ENCODE measurements at regions not wholly inside any gene's neighbourhood (a gene's known extent, or its start where the extent isn't known, plus 50 kb on each side); places are given as distances from the start of the nearest gene placed in this dataset.

DNA sequence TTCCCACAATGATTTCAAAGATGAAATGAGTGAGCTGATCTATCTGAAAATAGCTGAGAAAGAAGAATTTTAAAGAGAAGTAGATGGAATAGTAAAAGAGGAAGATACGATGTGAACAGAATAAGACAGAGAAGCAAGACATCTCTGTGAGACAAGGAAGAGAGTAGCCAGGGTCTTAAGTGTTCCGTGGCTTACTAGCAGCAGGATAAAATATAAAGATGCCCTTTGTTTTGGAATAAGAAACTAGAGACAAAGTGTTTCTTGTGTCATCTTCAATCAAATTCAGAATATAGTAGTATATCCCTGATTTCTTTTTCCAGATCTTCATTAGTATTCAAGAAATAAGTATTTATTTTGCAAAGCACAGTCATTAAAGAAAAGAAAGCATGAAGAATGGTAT is 281.0 kb upstream of the NECTIN3 start:
- DNase-seq (ENCODE audit: low read depth, low spot score): no peak
- Histone ChIP-seq H3K9ac (ENCODE audit: insufficient read length, low read depth) (no peak overlapping the region), H3K4me3 (ENCODE audit: insufficient read length, low read depth) (no peak overlapping the region), H3K36me3 (ENCODE audit: insufficient read depth, insufficient read length, low read length) (no peaks in the 10 kb centered on the region), H3K4me1 (ENCODE audit: insufficient read depth, insufficient read length) (no peaks in the 10 kb centered on the region), H3K27me3 (ENCODE audit: insufficient read depth, insufficient read length) (no peaks in the 10 kb centered on the region), H3K9me3 (ENCODE audit: insufficient read depth, low read length) (no peaks in the 10 kb centered on the region; the same call in 1 of the 2 replicates)
- TF ChIP-seq SUZ12 (IDR thresholded peaks at IDR 0.05; ENCODE audit: extremely low read depth, insufficient read depth, insufficient read length) (no peak), YY1 (IDR thresholded peaks at IDR 0.05; ENCODE audit: insufficient read depth, insufficient read length) (no peak), ZNF274 (IDR thresholded peaks at IDR 0.05; ENCODE audit: low read depth, low read length) (no peak)

DNA sequence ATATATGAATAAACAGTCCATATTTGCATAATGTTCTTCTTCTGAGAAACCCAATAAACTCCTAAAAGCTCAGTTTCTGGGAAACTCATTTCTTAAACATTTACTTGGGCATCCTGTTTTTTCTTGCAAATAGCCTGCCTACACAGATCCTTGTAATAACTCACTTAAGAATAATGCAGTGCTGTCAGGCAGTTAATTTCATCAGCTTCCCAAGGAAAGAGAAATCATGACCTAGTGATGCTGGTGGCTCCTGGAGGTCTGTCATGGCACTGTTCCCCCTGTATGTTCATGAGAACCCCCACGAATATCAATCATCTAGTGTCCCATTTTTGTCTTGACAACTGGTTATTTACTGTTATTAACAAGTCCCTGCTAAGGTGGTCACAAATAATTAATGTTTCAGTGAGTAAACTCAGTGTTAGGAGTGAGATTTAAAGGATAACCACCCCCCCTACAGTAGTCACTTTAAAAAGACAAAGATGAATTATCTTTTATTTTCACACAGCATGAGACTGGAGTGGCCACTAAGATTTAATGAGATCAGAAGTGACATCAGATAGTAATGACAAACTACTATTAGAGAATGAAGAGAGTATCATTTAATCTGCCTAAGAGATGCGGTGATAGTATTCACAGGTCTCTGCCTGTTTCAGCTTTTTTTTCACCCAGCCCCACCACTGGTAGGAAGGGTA is 279.5 kb upstream of the NECTIN3 start:
- no peak for DNase-seq (ENCODE audit: low read depth, low spot score)
- H3K4me1 ChIP-seq (ENCODE audit: insufficient read depth, insufficient read length): no peaks in the 10 kb centered on the region
- no peak overlapping the region for H3K9ac ChIP-seq (ENCODE audit: insufficient read length, low read depth)
- H3K4me3 ChIP-seq (ENCODE audit: insufficient read length, low read depth): no peak overlapping the region
- TF ChIP-seq YY1 (IDR thresholded peaks at IDR 0.05; ENCODE audit: insufficient read depth, insufficient read length) (no peak), ZNF274 (IDR thresholded peaks at IDR 0.05; ENCODE audit: low read depth, low read length) (no peak), SUZ12 (IDR thresholded peaks at IDR 0.05; ENCODE audit: extremely low read depth, insufficient read depth, insufficient read length) (no peak)
- no peaks in the 10 kb centered on the region for H3K9me3 ChIP-seq (ENCODE audit: insufficient read depth, low read length)
- no peaks in the 10 kb centered on the region for H3K27me3 ChIP-seq (ENCODE audit: insufficient read depth, insufficient read length)
- H3K36me3 ChIP-seq (ENCODE audit: insufficient read depth, insufficient read length, low read length): no peaks in the 10 kb centered on the region

DNA sequence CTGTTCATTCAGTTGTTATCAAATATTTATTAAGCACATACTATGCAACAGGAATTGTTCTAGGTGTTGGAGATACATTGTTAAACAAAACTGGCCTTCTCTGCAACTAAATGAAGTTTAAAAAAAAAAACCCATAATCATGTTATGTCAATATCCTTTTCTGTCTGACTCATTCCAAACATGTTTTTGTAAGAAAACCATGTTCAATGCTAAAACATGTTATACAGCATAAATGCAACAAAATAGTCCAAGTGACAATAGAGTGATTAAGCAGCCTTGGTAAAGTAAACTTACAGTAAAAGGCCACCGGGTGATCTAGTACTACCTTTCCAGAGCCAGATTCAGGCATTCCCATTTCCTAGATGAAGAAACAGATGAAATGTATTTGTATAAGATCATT is 278.0 kb upstream of the NECTIN3 start:
- H3K27me3 ChIP-seq (ENCODE audit: insufficient read depth, insufficient read length): no peaks in the 10 kb centered on the region
- H3K9ac ChIP-seq (ENCODE audit: insufficient read length, low read depth): no peak overlapping the region
- no peak for TF ChIP-seq ZNF274 (IDR thresholded peaks at IDR 0.05; ENCODE audit: low read depth, low read length)
- no peak for TF ChIP-seq SUZ12 (IDR thresholded peaks at IDR 0.05; ENCODE audit: extremely low read depth, insufficient read depth, insufficient read length)
- TF ChIP-seq YY1 (IDR thresholded peaks at IDR 0.05; ENCODE audit: insufficient read depth, insufficient read length): no peak
- DNase-seq (ENCODE audit: low read depth, low spot score): no peak
- H3K4me3 ChIP-seq (ENCODE audit: insufficient read length, low read depth): no peak overlapping the region
- no peaks in the 10 kb centered on the region for H3K9me3 ChIP-seq (ENCODE audit: insufficient read depth, low read length)
- H3K4me1 ChIP-seq (ENCODE audit: insufficient read depth, insufficient read length): no peaks in the 10 kb centered on the region
- no peaks in the 10 kb centered on the region for H3K36me3 ChIP-seq (ENCODE audit: insufficient read depth, insufficient read length, low read length)

DNA sequence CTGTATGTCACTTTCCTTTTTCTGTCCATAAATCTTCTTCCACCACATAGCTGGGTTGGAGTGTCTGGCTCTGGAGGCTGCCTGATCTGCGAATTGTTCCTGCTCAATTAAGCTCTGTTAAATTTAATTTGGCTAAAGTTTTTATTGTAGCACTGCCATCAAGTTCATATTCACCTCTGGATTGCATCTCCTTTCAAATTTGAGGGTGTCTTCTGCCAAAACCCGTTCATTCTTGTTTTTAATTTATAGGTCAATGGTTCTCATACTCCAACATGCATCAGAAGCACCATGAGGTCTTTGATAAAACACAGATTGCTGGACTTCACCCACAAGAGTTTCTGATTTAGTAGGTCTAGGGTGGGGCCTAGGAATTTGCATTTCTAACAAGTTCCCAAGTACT is 276.5 kb upstream of the NECTIN3 start:
- TF ChIP-seq YY1 (IDR thresholded peaks at IDR 0.05; ENCODE audit: insufficient read depth, insufficient read length) (no peak), ZNF274 (IDR thresholded peaks at IDR 0.05; ENCODE audit: low read depth, low read length) (no peak), SUZ12 (IDR thresholded peaks at IDR 0.05; ENCODE audit: extremely low read depth, insufficient read depth, insufficient read length) (no peak)
- Histone ChIP-seq H3K27me3 (ENCODE audit: insufficient read depth, insufficient read length) (no peaks in the 10 kb centered on the region), H3K9ac (ENCODE audit: insufficient read length, low read depth) (no peak overlapping the region), H3K4me3 (ENCODE audit: insufficient read length, low read depth) (no peak overlapping the region), H3K4me1 (ENCODE audit: insufficient read depth, insufficient read length) (no peaks in the 10 kb centered on the region), H3K36me3 (ENCODE audit: insufficient read depth, insufficient read length, low read length) (no peaks in the 10 kb centered on the region), H3K9me3 (ENCODE audit: insufficient read depth, low read length) (no peaks in the 10 kb centered on the region)
- DNase-seq (ENCODE audit: low read depth, low spot score): no peak

DNA sequence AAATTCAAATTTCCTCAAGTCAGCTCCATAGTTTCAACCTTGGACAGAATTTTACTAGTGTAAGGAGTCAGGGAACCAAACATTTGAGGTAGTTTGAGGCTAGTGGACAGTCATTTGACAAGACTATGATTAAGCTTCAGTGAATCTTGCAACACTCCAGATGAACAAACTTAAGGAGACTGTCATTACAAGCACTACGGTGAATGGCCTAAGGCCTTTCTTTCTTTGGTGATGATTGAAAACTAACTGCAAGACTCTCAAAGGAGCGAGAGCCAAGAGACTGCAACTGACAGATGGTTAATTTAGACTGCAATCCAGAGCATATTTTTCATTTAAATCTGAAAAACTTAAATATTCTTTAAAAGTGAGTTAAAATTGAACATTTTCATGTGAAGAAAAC is 272.3 kb upstream of the NECTIN3 start:
- TF ChIP-seq ZNF274 (IDR thresholded peaks at IDR 0.05; ENCODE audit: low read depth, low read length): no peak
- no peak for TF ChIP-seq SUZ12 (IDR thresholded peaks at IDR 0.05; ENCODE audit: extremely low read depth, insufficient read depth, insufficient read length)
- no peak for TF ChIP-seq YY1 (IDR thresholded peaks at IDR 0.05; ENCODE audit: insufficient read depth, insufficient read length)
- Histone ChIP-seq H3K9me3 (ENCODE audit: insufficient read depth, low read length) (no peaks in the 10 kb centered on the region; the same call in 1 of the 2 replicates), H3K4me1 (ENCODE audit: insufficient read depth, insufficient read length) (no peaks in the 10 kb centered on the region)

DNA sequence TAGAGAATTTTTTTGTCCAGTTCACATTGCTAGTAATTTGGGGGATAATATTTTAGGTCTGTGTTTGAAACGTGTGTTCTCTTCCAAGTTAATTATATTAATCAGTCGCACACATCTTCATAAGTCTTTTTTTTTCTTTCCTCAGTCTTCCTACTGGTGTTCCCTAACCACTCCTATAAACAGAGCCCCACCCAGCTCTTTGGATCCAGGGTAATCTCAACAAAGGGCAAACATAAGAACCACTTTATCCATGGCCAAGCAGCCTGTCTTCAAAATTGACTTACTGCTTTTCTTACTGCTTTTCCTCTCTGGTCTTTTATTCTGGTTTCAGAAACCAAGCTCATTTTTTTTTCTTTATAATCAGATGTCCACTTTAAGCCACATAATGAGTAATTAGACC is 266.8 kb upstream of the NECTIN3 start:
- H3K9ac ChIP-seq (ENCODE audit: insufficient read length, low read depth): no peak overlapping the region
- H3K4me3 ChIP-seq (ENCODE audit: insufficient read length, low read depth): no peak overlapping the region
- no peaks in the 10 kb centered on the region; the same call in 1 of the 2 replicates for H3K9me3 ChIP-seq (ENCODE audit: insufficient read depth, low read length)
- no peak for TF ChIP-seq ZNF274 (IDR thresholded peaks at IDR 0.05; ENCODE audit: low read depth, low read length)
- no peak for TF ChIP-seq YY1 (IDR thresholded peaks at IDR 0.05; ENCODE audit: insufficient read depth, insufficient read length)
- no peak for TF ChIP-seq SUZ12 (IDR thresholded peaks at IDR 0.05; ENCODE audit: extremely low read depth, insufficient read depth, insufficient read length)
- H3K27me3 ChIP-seq (ENCODE audit: insufficient read depth, insufficient read length): no peaks in the 10 kb centered on the region
- no peaks in the 10 kb centered on the region for H3K4me1 ChIP-seq (ENCODE audit: insufficient read depth, insufficient read length)
- H3K36me3 ChIP-seq (ENCODE audit: insufficient read depth, insufficient read length, low read length): no peaks in the 10 kb centered on the region
- DNase-seq (ENCODE audit: low read depth, low spot score): no peak

More for the DNA sequence above, 272.3 kb upstream of the NECTIN3 start:
- no peak for DNase-seq (ENCODE audit: low read depth, low spot score)
- Histone ChIP-seq H3K27me3 (ENCODE audit: insufficient read depth, insufficient read length) (no peaks in the 10 kb centered on the region), H3K36me3 (ENCODE audit: insufficient read depth, insufficient read length, low read length) (no peaks in the 10 kb centered on the region), H3K9ac (ENCODE audit: insufficient read length, low read depth) (no peak overlapping the region), H3K4me3 (ENCODE audit: insufficient read length, low read depth) (no peak overlapping the region)

DNA sequence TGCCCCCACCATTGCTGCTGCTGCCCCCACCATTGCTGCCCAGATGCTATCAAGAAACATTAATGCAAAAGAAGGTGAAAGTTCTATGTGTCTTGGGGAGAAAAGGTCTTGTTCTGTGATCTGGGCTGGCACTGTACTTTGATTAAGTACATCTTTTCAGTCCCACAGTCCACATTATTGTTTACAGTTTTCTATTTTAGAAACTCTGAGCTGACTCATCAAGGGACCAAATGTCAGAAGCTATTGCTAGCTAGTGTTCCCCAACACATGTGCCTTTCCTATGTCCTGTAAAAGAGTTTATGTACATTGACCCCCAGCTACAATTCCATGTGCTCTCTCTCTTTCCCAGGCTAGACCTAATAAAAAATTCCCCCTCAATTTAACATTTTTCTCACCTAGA is 264.7 kb upstream of the NECTIN3 start:
- no peaks in the 10 kb centered on the region for H3K4me1 ChIP-seq (ENCODE audit: insufficient read depth, insufficient read length)

More for the DNA sequence above, 264.7 kb upstream of the NECTIN3 start:
- Histone ChIP-seq H3K27me3 (ENCODE audit: insufficient read depth, insufficient read length) (no peaks in the 10 kb centered on the region), H3K9ac (ENCODE audit: insufficient read length, low read depth) (no peak overlapping the region), H3K36me3 (ENCODE audit: insufficient read depth, insufficient read length, low read length) (no peaks in the 10 kb centered on the region), H3K4me3 (ENCODE audit: insufficient read length, low read depth) (no peak overlapping the region), H3K9me3 (ENCODE audit: insufficient read depth, low read length) (no peaks in the 10 kb centered on the region; the same call in 1 of the 2 replicates)
- no peak for DNase-seq (ENCODE audit: low read depth, low spot score)
- TF ChIP-seq SUZ12 (IDR thresholded peaks at IDR 0.05; ENCODE audit: extremely low read depth, insufficient read depth, insufficient read length): no peak
- no peak for TF ChIP-seq YY1 (IDR thresholded peaks at IDR 0.05; ENCODE audit: insufficient read depth, insufficient read length)
- TF ChIP-seq ZNF274 (IDR thresholded peaks at IDR 0.05; ENCODE audit: low read depth, low read length): no peak

Measured in NT2/D1 (cell line).